ENCODE measurements at regions not wholly inside any gene's neighbourhood (a gene's known extent, or its start where the extent isn't known, plus 50 kb on each side); places are given as distances from the start of the nearest gene placed in this dataset.

DNA sequence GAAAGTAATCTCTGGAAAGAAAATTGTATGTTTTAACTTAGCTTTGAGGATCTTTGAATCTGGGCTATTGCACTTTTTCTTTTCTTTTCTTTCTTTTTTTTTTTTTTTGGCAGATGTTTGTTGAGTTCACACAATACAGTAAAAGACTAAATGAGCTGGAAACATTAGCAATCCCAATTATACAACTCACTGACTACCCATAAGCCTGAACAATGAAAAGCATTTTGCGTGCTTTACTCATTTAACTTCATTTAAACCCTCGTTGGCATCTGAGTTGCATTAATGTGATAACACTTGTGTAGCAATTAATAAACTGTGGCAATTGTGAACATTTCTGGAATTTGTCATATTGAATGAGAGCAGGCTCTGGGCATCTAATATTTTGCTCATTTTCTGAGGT is 269.4 kb upstream of the RBMS3 start:
- no peak for TF ChIP-seq NFRKB (IDR thresholded peaks at IDR 0.05)
- TF ChIP-seq ARNT (IDR thresholded peaks at IDR 0.05) = no peak
- TF ChIP-seq FOXA1 (IDR thresholded peaks at IDR 0.05) = no peak
- TF ChIP-seq HDGF (IDR thresholded peaks at IDR 0.05; ENCODE audit: borderline replicate concordance) = no peak
- TF ChIP-seq CTBP1 (IDR thresholded peaks at IDR 0.05; ENCODE audit: borderline replicate concordance) = no peak
- no peak for TF ChIP-seq ELF4 (IDR thresholded peaks at IDR 0.05)

Measured in HEK293T (cell line).